OCI-LY7 (cell line): ENCODE measurements at regions not wholly inside any gene's neighbourhood (a gene's known extent, or its start where the extent isn't known, plus 50 kb on each side); places are given as distances from the start of the nearest gene placed in this dataset.

ENCODE experiments used
- BruUV-seq: library from RNA; stranded (reverse); fragments of 400-500 nt; replicated peaks from 2 replicates; lab custom pipeline; 2021; lab: Mats Ljungman, UMichigan
- CTCF ChIA-PET: fragments of 300-600 bp; sonication (Branson Sonifier 250); formaldehyde crosslinking; loops from one replicate; lab custom pipeline; 2022; ENCODE audit warnings: antibody characterized with exemption; ENCODE audit not compliant: unreplicated experiment; lab: Charles Lee
- POLR2A ChIA-PET: fragments of 300-600 bp; sonication (Branson Sonifier 250); formaldehyde crosslinking; loops from one replicate; lab custom pipeline; 2022; ENCODE audit warnings: antibody characterized with exemption; lab: Charles Lee
- DNase-seq: peaks from one replicate; pipeline ENCODE4 v3.0.0-alpha.2; 2015; ENCODE audit warnings: low spot score
- H2AFZ ChIP-seq: fragments of 200-600 bp; sonication (generic), shearing (Covaris generic); 2 replicates; pipeline ENCODE4 v1.6.1; 2014; ENCODE audit warnings: mild to moderate bottlenecking, antibody characterized with exemption, low read length, moderate library complexity
- H3K27ac ChIP-seq: fragments of 200-600 bp; sonication (generic); 2 replicates; pipeline ENCODE4 v1.5.1; 2014; ENCODE audit warnings: mixed run types, low read depth, mild to moderate bottlenecking, moderate library complexity, low read length, inconsistent platforms; ENCODE audit not compliant: poor library complexity, severe bottlenecking
- H3K36me3 ChIP-seq: fragments of 200-600 bp; sonication (generic); 2 replicates; pipeline ENCODE4 v1.6.1; 2014; ENCODE audit warnings: mild to moderate bottlenecking, antibody characterized with exemption, low read length, moderate library complexity, mixed read lengths; ENCODE audit not compliant: insufficient read depth
- H3K4me1 ChIP-seq: fragments of 200-600 bp; sonication (generic); 2 replicates; pipeline ENCODE4 v1.5.1; 2014; ENCODE audit warnings: mild to moderate bottlenecking, low read length; ENCODE audit not compliant: insufficient read depth, poor library complexity, severe bottlenecking
- H3K4me2 ChIP-seq: fragments of 200-600 bp; sonication (generic); 2 replicates; pipeline ENCODE4 v1.6.1; 2014; ENCODE audit warnings: mild to moderate bottlenecking, low read length
- H3K4me3 ChIP-seq: fragments of 200-600 bp; sonication (generic); 2 replicates; pipeline ENCODE4 v1.5.1; 2014; ENCODE audit warnings: mild to moderate bottlenecking, low read depth, low read length; ENCODE audit not compliant: poor library complexity, severe bottlenecking
- H3K79me2 ChIP-seq: fragments of 200-600 bp; sonication (generic); 2 replicates; pipeline ENCODE4 v1.6.1; 2016; ENCODE audit warnings: low read depth, mild to moderate bottlenecking, low read length, moderate library complexity, mixed read lengths; ENCODE audit not compliant: insufficient read depth
- H3K9me2 ChIP-seq: fragments of 200-600 bp; sonication (generic); 2 replicates; pipeline ENCODE4 v1.6.1; 2016; ENCODE audit warnings: mild to moderate bottlenecking, low read length, mixed read lengths; ENCODE audit not compliant: insufficient read depth
- H3K9me3 ChIP-seq: fragments of 200-600 bp; sonication (generic); 2 replicates; pipeline ENCODE4 v1.6.1; 2014; ENCODE audit warnings: mild to moderate bottlenecking, mixed run types, low read length, mixed read lengths
- H4K20me1 ChIP-seq: fragments of 200-600 bp; sonication (generic); 2 replicates; pipeline ENCODE4 v1.6.1; 2014; ENCODE audit warnings: mild to moderate bottlenecking, antibody characterized with exemption, low read length, moderate library complexity, mixed read lengths; ENCODE audit not compliant: insufficient read depth
- CTCF ChIP-seq: fragments of 200-600 bp; sonication (generic); conservative IDR thresholded peaks from 2 replicates; pipeline ENCODE4 v1.5.1; 2014; ENCODE audit warnings: mild to moderate bottlenecking, antibody characterized with exemption, low read length, moderate library complexity, mixed read lengths
- EZH2phosphoT487 ChIP-seq: fragments of 200-600 bp; sonication (generic); IDR thresholded peaks from 2 replicates; pipeline ENCODE4 v1.6.1; 2018; ENCODE audit warnings: low read depth, borderline replicate concordance, mild to moderate bottlenecking, mixed run types, antibody characterized with exemption, low read length, moderate library complexity, mixed read lengths
- intact Hi-C: fragments of 100-400 bp; cut with micrococcal nuclease; formaldehyde crosslinking; loops from one replicate; pipeline ENCODE4 v1.10.0; 2022; ENCODE audit not compliant: unreplicated experiment

DNA sequence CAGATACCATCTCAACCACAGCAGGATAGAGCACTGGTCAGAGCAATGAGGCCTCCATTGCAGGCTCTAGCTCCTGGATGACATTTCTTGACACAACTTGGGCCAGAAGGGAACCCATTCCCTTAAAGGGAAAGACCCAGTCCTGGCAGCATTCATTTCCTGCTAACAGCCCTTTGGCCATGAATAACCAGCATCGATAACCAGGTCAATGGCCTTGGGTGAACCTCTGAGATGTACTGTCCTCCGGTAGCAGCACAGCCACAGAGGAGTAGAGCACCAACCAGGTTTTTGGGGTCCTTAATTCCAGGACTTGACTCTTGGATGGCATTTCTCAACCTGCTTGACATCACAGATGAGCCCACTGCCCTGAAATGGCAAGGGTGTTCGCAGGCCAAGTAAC is 71.2 kb upstream of the FKBP1C start:
- no peaks in the 10 kb centered on the region for H3K4me1 ChIP-seq
- H2AFZ ChIP-seq, result no peak overlapping the region
- H4K20me1 ChIP-seq, result no peaks in the 10 kb centered on the region
- no peak for TF ChIP-seq EZH2phosphoT487
- no peak for TF ChIP-seq CTCF
- intact Hi-C loops, result no loop called here
- CTCF ChIA-PET, result no interaction called here
- no peak for DNase-seq
- H3K4me2 ChIP-seq, result no peak overlapping the region
- H3K79me2 ChIP-seq, result no peaks in the 10 kb centered on the region
- H3K9me2 ChIP-seq, result no peaks in the 10 kb centered on the region
- H3K27ac ChIP-seq, result no peak overlapping the region
- no TSS peak for BruUV-seq
- no peak overlapping the region for H3K4me3 ChIP-seq
- H3K9me3 ChIP-seq, result no peaks in the 10 kb centered on the region
- POLR2A ChIA-PET, result no interaction called here
- H3K36me3 ChIP-seq, result no peaks in the 10 kb centered on the region

- H3K9me2 ChIP-seq, result no peaks in the 10 kb centered on the region
- TF ChIP-seq CTCF (no peak), EZH2phosphoT487 (no peak)
- H3K79me2 ChIP-seq, result no peaks in the 10 kb centered on the region
- intact Hi-C loops, result no loop called here
- no peak overlapping the region for H3K27ac ChIP-seq
- BruUV-seq, result no TSS peak
- no peak overlapping the region for H2AFZ ChIP-seq
- no peak overlapping the region for H3K4me2 ChIP-seq
- H3K4me1 ChIP-seq, result no peaks in the 10 kb centered on the region
- ChIA-PET POLR2A (interaction anchor here (0.9 kb wide), 1 partner anchor 32 kb away, joined by 3 read pairs; no protein-coding TSS in a partner anchor), CTCF (no interaction called here)
- H3K4me3 ChIP-seq, result no peak overlapping the region
- no peaks in the 10 kb centered on the region for H3K9me3 ChIP-seq
- no peaks in the 10 kb centered on the region for H4K20me1 ChIP-seq
- DNase-seq, result no peak
- no peaks in the 10 kb centered on the region for H3K36me3 ChIP-seq
These were observed 70.5 kb upstream of the FKBP1C start for GRCh38 chr6:63140692-63141318.

- BruUV-seq, result no TSS peak
- H3K9me3 ChIP-seq, result no peaks in the 10 kb centered on the region
These were observed 61.5 kb upstream of the FKBP1C start for GRCh38 chr6:63149730-63150129.

More at GRCh38 chr6:63149730-63150129, 61.5 kb upstream of the FKBP1C start:
- DNase-seq, result no peak
- Histone ChIP-seq H3K27ac (no peak overlapping the region), H3K36me3 (no peaks in the 10 kb centered on the region), H3K9me2 (no peaks in the 10 kb centered on the region), H3K4me2 (no peak overlapping the region), H3K4me1 (no peaks in the 10 kb centered on the region), H3K4me3 (no peak overlapping the region), H4K20me1 (no peaks in the 10 kb centered on the region), H3K79me2 (no peaks in the 10 kb centered on the region), H2AFZ (no peak overlapping the region)
- intact Hi-C loops, result no loop called here
- ChIA-PET POLR2A (no interaction called here), CTCF (no interaction called here)
- TF ChIP-seq EZH2phosphoT487, result no peak
- TF ChIP-seq CTCF, result no peak
